GM21737 (cell line): ENCODE measurements at regions not wholly inside any gene's neighbourhood (a gene's known extent, or its start where the extent isn't known, plus 50 kb on each side); places are given as distances from the start of the nearest gene placed in this dataset.

Experiments
- ATAC-seq: cut with Tn5 transposase; IDR thresholded peaks from one replicate; pipeline ENCODE4 v1.9.1; 2021; ENCODE audit warnings: mild to moderate bottlenecking, moderate library complexity; ENCODE audit not compliant: unreplicated experiment

GRCh38 chr13:32960626-32961025 lies 55.6 kb upstream of the KL start:
- no peak for ATAC-seq

- no peak for ATAC-seq
Observed at GRCh38 chr13:32961724-32962123, 54.5 kb upstream of the KL start.

GRCh38 chr13:32962342-32962741 lies 53.9 kb upstream of the KL start:
- no peak for ATAC-seq

GRCh38 chr13:32964987-32965386 lies 51.2 kb upstream of the KL start:
- ATAC-seq: no peak
